Neural cell (in vitro differentiated cells): ENCODE measurements at regions not wholly inside any gene's neighbourhood (a gene's known extent, or its start where the extent isn't known, plus 50 kb on each side); places are given as distances from the start of the nearest gene placed in this dataset.

Experiments
- H2AFZ ChIP-seq: fragments of 200-600, 300-800 bp; sonication (generic), shearing (Covaris generic); 2 replicates; pipeline ENCODE4 v1.6.0; 2014; ENCODE audit warnings: low read depth, mild to moderate bottlenecking, antibody characterized with exemption, low read length, moderate library complexity
- H3F3A ChIP-seq: fragments of 200-600 bp; shearing (Covaris generic); 2 replicates; pipeline ENCODE4 v1.6.1; 2016; ENCODE audit warnings: mild to moderate bottlenecking, moderate library complexity, mixed read lengths, antibody characterized with exemption, low read length; ENCODE audit not compliant: insufficient read depth, poor library complexity, severe bottlenecking
- H3K27ac ChIP-seq: fragments of 200-600, 300-800 bp; sonication (generic), shearing (Covaris generic); 2 replicates; pipeline ENCODE4 v1.5.1; 2014; ENCODE audit warnings: mild to moderate bottlenecking, low read length, moderate library complexity
- H3K27me3 ChIP-seq: fragments of 300-800, 200-600 bp; sonication (generic), shearing (Covaris generic); 2 replicates; pipeline ENCODE4 v1.6.0; 2014; ENCODE audit warnings: mild to moderate bottlenecking, low read depth, low read length, moderate library complexity; ENCODE audit not compliant: insufficient read depth
- H3K36me3 ChIP-seq: fragments of 300-800, 200-600 bp; sonication (generic), shearing (Covaris generic); 2 replicates; pipeline ENCODE4 v1.5.1; 2014; ENCODE audit warnings: mild to moderate bottlenecking, antibody characterized with exemption, low read length, moderate library complexity; ENCODE audit not compliant: insufficient read depth
- H3K4me2 ChIP-seq: fragments of 300-800, 200-600 bp; sonication (generic), shearing (Covaris generic); 2 replicates; pipeline ENCODE4 v1.6.0; 2014; ENCODE audit warnings: mild to moderate bottlenecking, low read length
- H3K4me3 ChIP-seq: fragments of 300-800, 200-600 bp; sonication (generic), shearing (Covaris generic); 2 replicates; pipeline ENCODE4 v1.5.1; 2014; ENCODE audit warnings: mild to moderate bottlenecking, low read length, moderate library complexity
- H3K79me2 ChIP-seq: fragments of 200-600 bp; shearing (Covaris generic); replicated peaks from 2 replicates; pipeline ENCODE4 v1.6.0; 2014; ENCODE audit warnings: mild to moderate bottlenecking, low read length, moderate library complexity; ENCODE audit not compliant: insufficient read depth
- H3K9ac ChIP-seq: fragments of 300-800, 200-600 bp; sonication (generic), shearing (Covaris generic); 2 replicates; pipeline ENCODE4 v1.6.1; 2016; ENCODE audit warnings: mild to moderate bottlenecking, low read length, mixed read lengths
- H3K9me2 ChIP-seq: fragments of 200-600 bp; shearing (Covaris generic); 2 replicates; pipeline ENCODE4 v1.6.1; 2016; ENCODE audit warnings: mild to moderate bottlenecking, low read length, mixed read lengths; ENCODE audit not compliant: insufficient read depth
- H3K9me3 ChIP-seq: fragments of 200-600, 300-800 bp; sonication (generic), shearing (Covaris generic); 2 replicates; pipeline ENCODE4 v1.6.1; 2016; ENCODE audit warnings: mild to moderate bottlenecking, mixed run types, low read length, moderate library complexity, mixed read lengths
- H4K20me1 ChIP-seq: fragments of 200-600 bp; shearing (Covaris generic); 2 replicates; pipeline ENCODE4 v1.6.1; 2016; ENCODE audit warnings: mild to moderate bottlenecking, mixed run types; ENCODE audit not compliant: insufficient read depth
- CTCF ChIP-seq: fragments of 450-650 bp; IDR thresholded peaks from 2 replicates; pipeline ENCODE4 v1.5.1; 2014; ENCODE audit warnings: antibody characterized with exemption, mild to moderate bottlenecking, moderate library complexity; ENCODE audit not compliant: poor library complexity, severe bottlenecking
- EP300 ChIP-seq: fragments of 450-650 bp; conservative IDR thresholded peaks from 2 replicates; pipeline ENCODE4 v1.6.1; 2014; ENCODE audit warnings: antibody characterized with exemption, mild to moderate bottlenecking, moderate library complexity; ENCODE audit not compliant: poor library complexity, severe bottlenecking
- EZH2 ChIP-seq: fragments of 200-600, 300-800 bp; shearing (Covaris generic), sonication (generic); IDR thresholded peaks from 2 replicates; pipeline ENCODE4 v1.6.1; 2014; ENCODE audit warnings: antibody characterized with exemption, low read length, borderline replicate concordance, mild to moderate bottlenecking; ENCODE audit not compliant: insufficient read depth, poor library complexity, severe bottlenecking
- MXI1 ChIP-seq: fragments of 450-650 bp; conservative IDR thresholded peaks from 2 replicates; pipeline ENCODE4 v1.6.1; 2014; ENCODE audit warnings: antibody characterized with exemption, mild to moderate bottlenecking; ENCODE audit not compliant: poor library complexity, severe bottlenecking
- POLR2AphosphoS5 ChIP-seq: IDR thresholded peaks from 2 replicates; pipeline ENCODE4 v1.6.1; 2012
- RAD21 ChIP-seq: fragments of 450-650 bp; conservative IDR thresholded peaks from 2 replicates; pipeline ENCODE4 v1.6.1; 2014; ENCODE audit warnings: antibody characterized with exemption, mild to moderate bottlenecking, moderate library complexity
- REST ChIP-seq: IDR thresholded peaks from 2 replicates; pipeline ENCODE4 v1.6.1; 2012; ENCODE audit warnings: borderline replicate concordance
- SMC3 ChIP-seq: fragments of 450-650 bp; conservative IDR thresholded peaks from 2 replicates; pipeline ENCODE4 v1.6.1; 2014; ENCODE audit warnings: antibody characterized with exemption, mild to moderate bottlenecking, moderate library complexity; ENCODE audit not compliant: poor library complexity
- TAF1 ChIP-seq: IDR thresholded peaks from 2 replicates; pipeline ENCODE4 v1.6.1; 2012; ENCODE audit warnings: low read depth

GRCh38 chr20:48096212-48096875, 311.1 kb upstream of the SULF2 start:
- TF ChIP-seq MXI1 (no peak), REST (no peak), RAD21 (no peak), POLR2AphosphoS5 (no peak), EZH2 (no peak), CTCF (no peak), EP300 (no peak), TAF1 (no peak), SMC3 (no peak)

GRCh38 chr20:48094944-48095343, 309.7 kb upstream of the SULF2 start:
- Histone ChIP-seq H3K9me2 (no peaks in the 10 kb centered on the region), H3K4me2 (no peak overlapping the region), H3K9ac (no peak overlapping the region), H3K36me3 (no peaks in the 10 kb centered on the region), H2AFZ (no peak overlapping the region), H3F3A (no peaks in the 10 kb centered on the region), H3K27me3 (no peaks in the 10 kb centered on the region), H3K4me3 (no peak overlapping the region), H3K9me3 (no peaks in the 10 kb centered on the region), H3K27ac (no peak overlapping the region), H3K79me2 (no peaks in the 10 kb centered on the region), H4K20me1 (no peaks in the 10 kb centered on the region)
- TF ChIP-seq TAF1 = no peak
- TF ChIP-seq RAD21 = no peak
- no peak for TF ChIP-seq MXI1

More at GRCh38 chr20:48096212-48096875, 311.1 kb upstream of the SULF2 start:
- H3K79me2 ChIP-seq = no peaks in the 10 kb centered on the region
- no peak overlapping the region for H2AFZ ChIP-seq
- no peak overlapping the region for H3K4me2 ChIP-seq
- no peaks in the 10 kb centered on the region for H3K9me2 ChIP-seq
- no peaks in the 10 kb centered on the region for H3K27me3 ChIP-seq
- no peaks in the 10 kb centered on the region for H4K20me1 ChIP-seq
- H3F3A ChIP-seq = no peaks in the 10 kb centered on the region
- H3K9me3 ChIP-seq = no peaks in the 10 kb centered on the region
- H3K4me3 ChIP-seq = no peak overlapping the region
- no peak overlapping the region for H3K9ac ChIP-seq
- no peaks in the 10 kb centered on the region for H3K36me3 ChIP-seq
- H3K27ac ChIP-seq = no peak overlapping the region
